Fibroblast of lung (primary cell): ENCODE measurements at regions not wholly inside any gene's neighbourhood (a gene's known extent, or its start where the extent isn't known, plus 50 kb on each side); places are given as distances from the start of the nearest gene placed in this dataset.
A peak's percentile ranks its signal among the peaks of the same experiment; 100 is the strongest.
"Not testable (repeated sequence)": the region's sequence is repeated elsewhere in the genome, so short reads cannot be mapped to it uniquely, and the experiment has no call there.

Experiments used
- DNase-seq, 2 donors: peaks; one replicate each; pipeline versions ENCODE4 v3.0.0 to v3.0.0-alpha.2; 2010; ENCODE audit warnings: low read depth in 2 of 2
- H2AFZ ChIP-seq: 2 replicates; pipeline ENCODE4 v1.5.1; 2012; ENCODE audit warnings: low read length, control low read depth, inconsistent platforms
- H3K27ac ChIP-seq: 2 replicates; pipeline ENCODE4 v1.5.1; 2011; ENCODE audit warnings: low read length, control low read depth; ENCODE audit not compliant: insufficient read depth
- H3K27me3 ChIP-seq: 2 replicates; pipeline ENCODE4 v1.5.1; 2011; ENCODE audit warnings: mild to moderate bottlenecking, low read length; ENCODE audit not compliant: control insufficient read depth, insufficient read depth
- H3K36me3 ChIP-seq: 2 replicates; pipeline ENCODE4 v1.5.1; 2011; ENCODE audit warnings: low read length; ENCODE audit not compliant: control insufficient read depth, insufficient read depth
- H3K4me1 ChIP-seq: 2 replicates; pipeline ENCODE4 v1.5.1; 2011; ENCODE audit warnings: low read length; ENCODE audit not compliant: control insufficient read depth, insufficient read depth; ENCODE audit errors: extremely low read depth
- H3K4me2 ChIP-seq: 2 replicates; pipeline ENCODE4 v1.5.1; 2011; ENCODE audit warnings: low read length, control low read depth; ENCODE audit not compliant: insufficient read depth; ENCODE audit errors: extremely low read depth
- H3K4me3 ChIP-seq, 4 experiments: fragments of 200-600 bp in 1 of 4; sonication (generic) in 1 of 4; replicated peaks in 1 of 4; 2 replicates each; pipeline ENCODE4 v1.5.1; 2011 to 2016; ENCODE audit warnings: low read length in 4 of 4, low read depth in 3 of 4, mild to moderate bottlenecking in 3 of 4, control low read depth in 2 of 4, inconsistent platforms in 1 of 4, mixed read lengths in 1 of 4; ENCODE audit not compliant: insufficient read depth in 1 of 4; ENCODE audit errors: control extremely low read depth in 1 of 4
- H3K79me2 ChIP-seq: 2 replicates; pipeline ENCODE4 v1.5.1; 2012; ENCODE audit warnings: mild to moderate bottlenecking, low read length, inconsistent platforms; ENCODE audit not compliant: control insufficient read depth, insufficient read depth
- H3K9ac ChIP-seq: 2 replicates; pipeline ENCODE4 v1.5.1; 2011; ENCODE audit warnings: mild to moderate bottlenecking, low read length, control low read depth; ENCODE audit not compliant: insufficient read depth
- H3K9me3 ChIP-seq: 2 replicates; pipeline ENCODE4 v1.5.1; 2012; ENCODE audit warnings: low read depth, low read length; ENCODE audit not compliant: control insufficient read depth, insufficient read depth
- H4K20me1 ChIP-seq: 2 replicates; pipeline ENCODE4 v1.5.1; 2011; ENCODE audit warnings: low read length; ENCODE audit not compliant: control insufficient read depth, insufficient read depth; ENCODE audit errors: extremely low read depth
- CTCF ChIP-seq, 2 donors: IDR thresholded peaks in 1 of 2; conservative IDR thresholded peaks in 1 of 2; 1 replicate in 1 of 2; 2 replicates in 1 of 2; pipeline ENCODE4 v1.5.1; 2011 to 2012; ENCODE audit warnings: low read length in 2 of 2, control low read depth in 1 of 2, inconsistent platforms in 1 of 2, low read depth in 1 of 2, mild to moderate bottlenecking in 1 of 2
- EZH2 ChIP-seq: IDR thresholded peaks from 2 replicates; pipeline ENCODE4 v1.5.1; 2012; ENCODE audit warnings: low read length, control low read depth, mild to moderate bottlenecking; ENCODE audit errors: missing control alignments

- peak; percentile 12 to 68 for DNase-seq
- Histone ChIP-seq H3K4me2 (no peak overlapping the region), H3K4me3 (no peak overlapping the region), H3K4me1 (no peaks in the 10 kb centered on the region), H3K27me3 (no peaks in the 10 kb centered on the region), H4K20me1 (no peaks in the 10 kb centered on the region), H2AFZ (no peak overlapping the region), H3K36me3 (no peaks in the 10 kb centered on the region), H3K27ac (no peak overlapping the region), H3K9ac (no peak overlapping the region), H3K79me2 (no peaks in the 10 kb centered on the region), H3K9me3 (no peaks in the 10 kb centered on the region)
- no peak for TF ChIP-seq EZH2
- no peak for TF ChIP-seq CTCF (conservative IDR thresholded peaks at IDR 0.05 in 1 of 2, IDR thresholded peaks at IDR 0.05 in 1 of 2; ENCODE audit: low read depth in 1 of 2, low read length in 2 of 2)
Observed at GRCh38 chr2:185979546-185980071, 241.0 kb downstream of the FSIP2 start.

GRCh38 chr2:185980944-185981343 is 242.3 kb downstream of the FSIP2 start:
- Histone ChIP-seq H3K27ac (no peak overlapping the region), H3K36me3 (no peaks in the 10 kb centered on the region), H3K9ac (no peak overlapping the region), H3K27me3 (no peaks in the 10 kb centered on the region), H2AFZ (no peak overlapping the region), H3K9me3 (no peaks in the 10 kb centered on the region), H3K79me2 (no peaks in the 10 kb centered on the region), H3K4me2 (no peak overlapping the region), H3K4me1 (no peaks in the 10 kb centered on the region), H3K4me3 (no peak overlapping the region), H4K20me1 (no peaks in the 10 kb centered on the region)
- TF ChIP-seq CTCF (conservative IDR thresholded peaks at IDR 0.05 in 1 of 2, IDR thresholded peaks at IDR 0.05 in 1 of 2; ENCODE audit: low read depth in 1 of 2, low read length in 2 of 2), result no peak
- TF ChIP-seq EZH2, result no peak
- DNase-seq, result no peak

- DNase-seq, result peak; percentile 40 to 53
- no peaks in the 10 kb centered on the region for H3K79me2 ChIP-seq
- no peaks in the 10 kb centered on the region for H3K4me1 ChIP-seq
- no peak overlapping the region for H3K4me3 ChIP-seq
- H3K36me3 ChIP-seq, result no peaks in the 10 kb centered on the region
- H3K27ac ChIP-seq, result no peak overlapping the region
- TF ChIP-seq CTCF (conservative IDR thresholded peaks at IDR 0.05 in 1 of 2, IDR thresholded peaks at IDR 0.05 in 1 of 2; ENCODE audit: low read depth in 1 of 2, low read length in 2 of 2) (no peak), EZH2 (no peak)
- H3K9ac ChIP-seq, result no peak overlapping the region
- no peak overlapping the region for H3K4me2 ChIP-seq
- no peaks in the 10 kb centered on the region for H3K27me3 ChIP-seq
- no peak overlapping the region for H2AFZ ChIP-seq
- H3K9me3 ChIP-seq, result no peaks in the 10 kb centered on the region
- no peaks in the 10 kb centered on the region for H4K20me1 ChIP-seq
Observed at GRCh38 chr2:185984670-185985069, 246.1 kb downstream of the FSIP2 start.

GRCh38 chr2:185988907-185989306 is 250.3 kb downstream of the FSIP2 start:
- H3K9me3 ChIP-seq, DNase-seq, H3K36me3 ChIP-seq, H3K4me1 ChIP-seq, H3K27me3 ChIP-seq, H3K4me2 ChIP-seq, H2AFZ ChIP-seq, H3K27ac ChIP-seq, H3K79me2 ChIP-seq, H3K9ac ChIP-seq, H3K4me3 ChIP-seq, H4K20me1 ChIP-seq: not testable (repeated sequence)
